ENCODE measurements at regions not wholly inside any gene's neighbourhood (a gene's known extent, or its start where the extent isn't known, plus 50 kb on each side); places are given as distances from the start of the nearest gene placed in this dataset.
"Not testable (repeated sequence)": the region's sequence is repeated elsewhere in the genome, so short reads cannot be mapped to it uniquely, and the experiment has no call there.

- Histone ChIP-seq H3K9me3 (ENCODE audit: control insufficient read depth, insufficient read depth, low read length) (no peaks in the 10 kb centered on the region), H3K27me3 (ENCODE audit: control insufficient read depth, insufficient read depth, low read length) (no peaks in the 10 kb centered on the region), H3K4me3 (ENCODE audit: low read depth, low read length) (no peak overlapping the region), H3K27ac (ENCODE audit: low read depth, low read length) (no peak overlapping the region), H3K4me1 (ENCODE audit: control insufficient read depth, insufficient read depth, low read length) (no peaks in the 10 kb centered on the region), H3K36me3 (ENCODE audit: control insufficient read depth, insufficient read depth, low read length) (no peaks in the 10 kb centered on the region)
- DNase-seq (ENCODE audit: low read depth in 4 of 6, low spot score in 6 of 6): no peak
- no CpG with 5 or more reads among the region's 2 CpGs for WGBS (ENCODE audit: insufficient coverage)
Measured at GRCh38 chr3:153055779-153056178, 106.2 kb upstream of the RAP2B start.

DNA sequence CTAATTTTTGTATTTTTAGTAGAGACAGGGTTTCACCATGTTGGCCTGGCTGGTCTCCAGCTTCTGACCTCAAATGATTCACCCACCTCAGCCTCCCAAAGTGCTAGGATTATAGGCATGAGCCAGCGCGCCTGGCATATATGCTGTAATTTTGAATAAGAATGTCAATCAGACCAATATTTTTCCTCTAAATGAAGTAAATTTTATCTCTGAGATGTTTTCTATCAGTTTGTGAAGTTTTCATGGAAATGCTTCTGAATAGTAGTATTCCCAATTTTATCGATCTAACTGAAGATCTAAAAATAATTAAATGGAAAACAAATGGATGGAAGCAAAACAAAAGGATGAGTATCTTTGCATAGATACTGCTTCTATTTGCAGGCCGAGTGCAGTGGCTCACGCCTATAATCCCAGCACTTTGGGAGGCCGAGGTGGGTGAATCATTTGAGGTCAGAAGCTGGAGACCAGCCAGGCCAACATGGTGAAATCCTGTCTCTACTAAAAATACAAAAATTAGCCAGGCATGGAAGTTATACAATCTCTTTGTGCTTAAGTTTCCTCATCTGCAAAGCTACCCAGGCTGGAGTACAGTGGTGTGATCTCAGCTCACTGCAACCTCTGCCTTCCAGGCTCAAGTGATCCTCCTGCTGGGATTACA lies 103.9 kb upstream of the RAP2B start:
- H3K27me3 ChIP-seq (ENCODE audit: control insufficient read depth, insufficient read depth, low read length); H3K9me3 ChIP-seq (ENCODE audit: control insufficient read depth, insufficient read depth, low read length); H3K4me3 ChIP-seq (ENCODE audit: low read depth, low read length); H3K36me3 ChIP-seq (ENCODE audit: control insufficient read depth, insufficient read depth, low read length); H3K27ac ChIP-seq (ENCODE audit: low read depth, low read length); H3K4me1 ChIP-seq (ENCODE audit: control insufficient read depth, insufficient read depth, low read length); DNase-seq (ENCODE audit: low read depth in 4 of 6, low spot score in 6 of 6): not testable (repeated sequence)
- WGBS (ENCODE audit: insufficient coverage): 76% methylated on average over 2 of the region's 6 CpGs

DNA sequence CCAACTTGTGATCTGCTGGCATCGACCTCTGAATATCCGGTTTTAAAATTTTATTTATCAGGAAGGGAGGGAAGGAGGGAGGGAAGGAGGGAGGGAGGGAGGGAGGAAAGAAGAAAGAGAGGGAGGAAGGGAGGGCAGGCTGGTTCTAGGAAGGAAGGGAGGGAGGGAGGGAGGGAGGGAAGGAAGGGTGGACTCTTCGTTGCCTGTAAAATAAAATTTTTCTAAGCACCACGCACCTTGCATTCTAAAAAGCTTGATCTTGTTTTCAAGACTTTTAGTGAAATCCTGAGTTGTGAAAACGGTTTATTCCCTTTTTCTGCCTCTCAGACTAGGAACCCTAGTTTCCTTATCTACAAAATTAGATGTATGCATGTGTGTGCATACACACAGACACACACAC lies 101.7 kb upstream of the RAP2B start:
- H3K27ac ChIP-seq (ENCODE audit: low read depth, low read length): no peak overlapping the region
- WGBS (ENCODE audit: insufficient coverage): no CpG with 5 or more reads among the region's 5 CpGs
- H3K4me1 ChIP-seq (ENCODE audit: control insufficient read depth, insufficient read depth, low read length): no peaks in the 10 kb centered on the region
- H3K36me3 ChIP-seq (ENCODE audit: control insufficient read depth, insufficient read depth, low read length): no peaks in the 10 kb centered on the region
- H3K4me3 ChIP-seq (ENCODE audit: low read depth, low read length): no peak overlapping the region
- H3K27me3 ChIP-seq (ENCODE audit: control insufficient read depth, insufficient read depth, low read length): no peaks in the 10 kb centered on the region
- no peaks in the 10 kb centered on the region for H3K9me3 ChIP-seq (ENCODE audit: control insufficient read depth, insufficient read depth, low read length)
- no peak for DNase-seq (ENCODE audit: low read depth in 4 of 6, low spot score in 6 of 6)

DNA sequence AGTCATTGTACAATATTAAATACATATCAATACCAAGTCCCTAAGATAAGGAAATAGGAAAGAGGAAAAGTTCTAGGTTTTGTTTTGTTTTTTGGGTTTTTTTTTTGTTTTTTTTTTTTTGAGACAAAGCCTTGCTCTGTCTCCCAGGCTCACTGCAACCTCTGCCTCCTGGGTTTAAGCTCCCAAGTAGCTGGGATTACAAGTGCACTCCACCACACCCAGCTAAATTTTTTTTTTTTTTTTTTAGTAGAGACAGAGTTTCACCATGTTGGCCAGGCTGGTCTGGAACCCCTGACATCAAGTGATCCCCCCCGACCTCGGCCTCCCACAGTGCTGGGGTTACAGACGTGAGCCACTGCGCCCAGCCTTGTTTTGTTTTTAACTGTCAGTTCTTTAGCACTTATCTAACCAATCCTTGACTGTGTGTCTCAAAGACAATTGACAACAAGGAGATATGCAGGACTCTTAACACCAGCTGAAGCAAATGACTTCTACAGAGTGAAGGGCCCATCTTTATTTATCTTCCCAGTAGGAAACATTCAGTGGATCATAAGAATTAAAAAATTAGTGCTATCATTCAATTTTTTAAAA lies 100.0 kb upstream of the RAP2B start:
- Histone ChIP-seq H3K4me1 (ENCODE audit: control insufficient read depth, insufficient read depth, low read length) (no peaks in the 10 kb centered on the region), H3K9me3 (ENCODE audit: control insufficient read depth, insufficient read depth, low read length) (no peaks in the 10 kb centered on the region), H3K4me3 (ENCODE audit: low read depth, low read length) (no peak overlapping the region), H3K27me3 (ENCODE audit: control insufficient read depth, insufficient read depth, low read length) (no peaks in the 10 kb centered on the region), H3K27ac (ENCODE audit: low read depth, low read length) (no peak overlapping the region), H3K36me3 (ENCODE audit: control insufficient read depth, insufficient read depth, low read length) (no peaks in the 10 kb centered on the region)
- 78% methylated on average over 4 of the region's 4 CpGs for WGBS (ENCODE audit: insufficient coverage)
- DNase-seq (ENCODE audit: low read depth in 4 of 6, low spot score in 6 of 6): no peak

DNA sequence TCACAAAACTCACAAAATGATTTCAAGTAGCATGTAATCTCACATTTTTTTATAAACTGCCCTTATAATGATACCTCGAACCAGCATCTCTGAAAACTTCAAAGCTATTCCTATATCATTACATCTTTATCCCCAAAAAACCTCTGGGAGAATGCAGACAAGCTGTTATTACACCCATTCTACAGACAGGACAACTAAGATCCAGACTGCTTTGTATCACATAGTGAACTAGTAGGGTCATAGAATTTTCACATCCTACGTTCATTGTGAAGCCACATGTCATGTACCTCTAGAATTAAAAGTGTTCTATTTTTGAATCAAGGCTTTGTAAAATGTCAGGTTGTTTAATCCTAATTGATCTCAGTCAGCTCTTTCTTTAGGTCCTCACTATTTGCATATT lies 98.7 kb upstream of the RAP2B start:
- Histone ChIP-seq H3K4me1 (ENCODE audit: control insufficient read depth, insufficient read depth, low read length) (no peaks in the 10 kb centered on the region), H3K9me3 (ENCODE audit: control insufficient read depth, insufficient read depth, low read length) (no peaks in the 10 kb centered on the region), H3K27ac (ENCODE audit: low read depth, low read length) (no peak overlapping the region), H3K36me3 (ENCODE audit: control insufficient read depth, insufficient read depth, low read length) (no peaks in the 10 kb centered on the region), H3K4me3 (ENCODE audit: low read depth, low read length) (no peak overlapping the region), H3K27me3 (ENCODE audit: control insufficient read depth, insufficient read depth, low read length) (no peaks in the 10 kb centered on the region)
- WGBS (ENCODE audit: insufficient coverage): no CpG with 5 or more reads among the region's 2 CpGs
- DNase-seq (ENCODE audit: low read depth in 4 of 6, low spot score in 6 of 6): no peak

DNA sequence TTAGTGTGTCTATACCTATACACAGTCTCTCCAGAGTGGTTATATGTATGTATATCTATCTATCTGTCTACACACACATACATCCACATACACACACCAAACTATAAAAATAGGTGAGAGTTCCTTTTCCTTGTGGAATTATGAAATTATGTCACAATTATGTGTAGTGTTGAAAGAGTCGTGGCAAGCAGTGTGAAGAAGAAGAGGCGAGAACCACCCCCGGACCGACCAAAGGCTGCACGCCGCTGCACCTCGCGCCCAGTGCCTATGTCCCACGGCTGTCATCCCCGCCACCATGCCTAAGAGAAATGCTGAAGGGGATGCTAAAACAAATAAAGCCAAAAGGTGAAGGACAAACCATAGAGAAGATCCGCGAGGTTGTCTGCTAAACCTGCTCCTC lies 95.0 kb upstream of the RAP2B start:
- Histone ChIP-seq H3K27ac (ENCODE audit: low read depth, low read length) (no peak overlapping the region), H3K36me3 (ENCODE audit: control insufficient read depth, insufficient read depth, low read length) (no peaks in the 10 kb centered on the region), H3K4me3 (ENCODE audit: low read depth, low read length) (no peak overlapping the region), H3K27me3 (ENCODE audit: control insufficient read depth, insufficient read depth, low read length) (no peaks in the 10 kb centered on the region), H3K4me1 (ENCODE audit: control insufficient read depth, insufficient read depth, low read length) (no peaks in the 10 kb centered on the region), H3K9me3 (ENCODE audit: control insufficient read depth, insufficient read depth, low read length) (no peaks in the 10 kb centered on the region)
- whole genome bisulfite sequencing (ENCODE audit: insufficient coverage): 88% methylated on average over 6 of the region's 12 CpGs
- no peak for DNase-seq (ENCODE audit: low read depth in 4 of 6, low spot score in 6 of 6)

DNA sequence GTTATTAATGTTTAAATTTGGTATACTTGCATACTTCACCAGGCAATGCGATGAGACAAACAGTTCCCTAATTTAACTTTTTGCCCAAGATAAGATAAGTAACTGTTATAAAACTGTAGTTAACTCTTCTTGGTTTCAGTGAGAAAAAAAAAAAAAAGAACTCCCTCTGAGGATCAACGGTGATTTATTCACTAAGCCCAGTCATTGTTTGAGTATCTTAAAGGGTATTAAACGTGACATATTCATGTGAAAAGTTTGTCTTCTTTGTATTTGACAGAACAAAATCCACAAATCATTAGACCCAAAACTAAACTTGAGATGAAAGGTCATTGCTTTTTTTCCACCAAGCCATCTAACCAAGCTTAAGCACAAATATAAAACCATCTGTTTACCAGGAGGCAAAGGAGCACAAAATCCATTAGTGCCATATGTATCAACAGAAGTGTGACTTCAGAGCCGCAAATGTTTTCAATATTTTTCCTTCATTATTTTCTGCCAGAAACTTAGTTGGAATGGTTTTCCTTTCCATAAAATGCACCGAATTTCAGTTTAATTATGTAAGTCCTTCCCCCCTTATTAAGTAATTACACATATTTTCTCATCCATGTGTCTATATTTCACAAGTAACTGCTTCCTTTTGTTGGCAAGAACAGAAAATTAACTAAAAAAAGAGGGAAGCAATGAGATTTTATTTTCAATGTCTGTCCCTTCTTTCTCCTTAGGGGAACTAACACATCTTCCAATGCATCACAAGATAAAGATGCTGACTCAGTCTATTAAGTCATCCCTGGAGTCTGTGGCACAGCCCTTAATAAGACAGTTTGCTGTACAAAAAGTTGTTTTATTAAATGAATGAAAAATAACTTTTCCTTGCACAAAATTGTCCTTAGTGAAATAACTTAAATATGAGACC lies 92.2 kb upstream of the RAP2B start:
- no CpG with 5 or more reads among the region's 5 CpGs for WGBS (ENCODE audit: insufficient coverage)
- Histone ChIP-seq H3K27ac (ENCODE audit: low read depth, low read length) (no peak overlapping the region), H3K4me1 (ENCODE audit: control insufficient read depth, insufficient read depth, low read length) (no peaks in the 10 kb centered on the region), H3K4me3 (ENCODE audit: low read depth, low read length) (no peak overlapping the region), H3K27me3 (ENCODE audit: control insufficient read depth, insufficient read depth, low read length) (no peaks in the 10 kb centered on the region), H3K9me3 (ENCODE audit: control insufficient read depth, insufficient read depth, low read length) (no peaks in the 10 kb centered on the region), H3K36me3 (ENCODE audit: control insufficient read depth, insufficient read depth, low read length) (no peaks in the 10 kb centered on the region)
- peak in 1 of 6 donors; percentile 75 for DNase-seq (ENCODE audit: low read depth in 4 of 6, low spot score in 6 of 6)

GRCh38 chr3:153070511-153070868 lies 91.5 kb upstream of the RAP2B start:
- WGBS (ENCODE audit: insufficient coverage): no CpG with 5 or more reads among the region's 1 CpG
- DNase-seq (ENCODE audit: low read depth in 4 of 6, low spot score in 6 of 6): peak in 1 of 6 donors; percentile 49

DNA sequence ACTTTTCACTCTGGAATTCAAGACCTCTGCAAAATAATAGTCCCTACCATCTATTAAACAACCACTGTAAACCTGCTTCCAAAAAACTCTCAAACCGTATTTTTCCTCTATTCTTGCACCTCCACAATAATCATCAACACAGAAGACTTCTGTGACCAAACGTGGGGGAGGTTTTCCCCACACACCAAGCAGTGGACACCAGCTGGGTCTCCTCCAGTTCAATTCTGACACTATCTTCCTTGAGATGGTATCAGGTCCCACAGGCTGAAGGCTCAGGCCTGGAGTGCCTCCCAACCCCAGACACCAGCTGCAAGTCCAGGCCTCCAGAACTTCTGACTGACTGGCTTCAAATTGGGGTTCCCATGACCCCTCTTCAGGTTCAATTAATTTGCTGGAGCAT lies 89.6 kb upstream of the RAP2B start:
- H3K9me3 ChIP-seq (ENCODE audit: control insufficient read depth, insufficient read depth, low read length): no peaks in the 10 kb centered on the region
- H3K27ac ChIP-seq (ENCODE audit: low read depth, low read length): no peak overlapping the region
- DNase-seq (ENCODE audit: low read depth in 4 of 6, low spot score in 6 of 6): no peak
- no peaks in the 10 kb centered on the region for H3K4me1 ChIP-seq (ENCODE audit: control insufficient read depth, insufficient read depth, low read length)
- H3K4me3 ChIP-seq (ENCODE audit: low read depth, low read length): no peak overlapping the region
- 78% methylated on average over 2 of the region's 2 CpGs for WGBS (ENCODE audit: insufficient coverage)
- H3K27me3 ChIP-seq (ENCODE audit: control insufficient read depth, insufficient read depth, low read length): no peaks in the 10 kb centered on the region
- H3K36me3 ChIP-seq (ENCODE audit: control insufficient read depth, insufficient read depth, low read length): no peaks in the 10 kb centered on the region

More at GRCh38 chr3:153070511-153070868, 91.5 kb upstream of the RAP2B start:
- no peak overlapping the region for H3K4me3 ChIP-seq (ENCODE audit: low read depth, low read length)
- no peaks in the 10 kb centered on the region for H3K36me3 ChIP-seq (ENCODE audit: control insufficient read depth, insufficient read depth, low read length)
- no peaks in the 10 kb centered on the region for H3K4me1 ChIP-seq (ENCODE audit: control insufficient read depth, insufficient read depth, low read length)
- no peaks in the 10 kb centered on the region for H3K9me3 ChIP-seq (ENCODE audit: control insufficient read depth, insufficient read depth, low read length)
- H3K27ac ChIP-seq (ENCODE audit: low read depth, low read length): no peak overlapping the region
- no peaks in the 10 kb centered on the region for H3K27me3 ChIP-seq (ENCODE audit: control insufficient read depth, insufficient read depth, low read length)
